GM23338 (cell line): ENCODE measurements at regions not wholly inside any gene's neighbourhood (a gene's known extent, or its start where the extent isn't known, plus 50 kb on each side); places are given as distances from the start of the nearest gene placed in this dataset.
"Not testable (repeated sequence)": the region's sequence is repeated elsewhere in the genome, so short reads cannot be mapped to it uniquely, and the experiment has no call there.

Experiments
- EZH2phosphoT487 ChIP-seq: fragments of 200-600 bp; sonication (generic); IDR thresholded peaks from one replicate; pipeline ENCODE4 v1.8.1; 2018; ENCODE audit warnings: antibody characterized with exemption; ENCODE audit not compliant: unreplicated experiment
- JUNB ChIP-seq: IDR thresholded peaks from one replicate; pipeline ENCODE4 v1.6.1; 2016; ENCODE audit warnings: antibody characterized with exemption; ENCODE audit not compliant: unreplicated experiment
- POLR2AphosphoS5 ChIP-seq: IDR thresholded peaks from 2 replicates; pipeline ENCODE4 v1.6.1; 2016; ENCODE audit warnings: antibody characterized with exemption, low read depth
- TF ChIP-seq, protein P1 (sequence below): IDR thresholded peaks from one replicate; pipeline ENCODE4 v1.6.1; 2018; ENCODE audit warnings: antibody characterized with exemption; ENCODE audit not compliant: unreplicated experiment
- TF ChIP-seq, protein P2 (sequence below), 2 experiments: fragments of 200-600 bp in 1 of 2; sonication (generic) in 1 of 2; conservative IDR thresholded peaks; 2 replicates each; pipeline versions ENCODE4 v1.5.1 to v1.6.1; 2016 to 2017; ENCODE audit warnings: antibody characterized with exemption in 2 of 2, low read depth in 2 of 2, mild to moderate bottlenecking in 2 of 2, moderate library complexity in 1 of 2

DNA sequence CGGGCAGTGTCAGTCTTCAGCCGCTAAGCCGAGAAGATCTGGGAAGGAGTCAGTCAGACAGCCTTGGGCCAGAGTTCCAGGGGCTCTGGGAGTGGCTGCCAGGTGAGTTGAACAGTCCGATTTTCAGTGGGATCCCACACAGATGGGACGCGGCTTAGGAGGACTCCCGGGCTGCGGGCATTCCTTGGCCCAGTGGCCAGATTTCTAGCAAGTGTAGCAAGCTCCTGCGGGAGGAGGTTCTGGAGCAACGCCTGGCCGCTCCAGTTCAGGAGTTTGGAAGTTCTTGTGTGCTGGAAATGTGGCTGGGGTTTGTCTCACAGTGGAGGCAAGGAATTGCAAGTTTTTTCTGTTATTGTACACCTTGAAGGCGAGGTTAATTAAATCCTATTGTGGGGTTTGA, 414.0 kb upstream of the EPHA7 start:
- TF ChIP-seq, protein P1, sequence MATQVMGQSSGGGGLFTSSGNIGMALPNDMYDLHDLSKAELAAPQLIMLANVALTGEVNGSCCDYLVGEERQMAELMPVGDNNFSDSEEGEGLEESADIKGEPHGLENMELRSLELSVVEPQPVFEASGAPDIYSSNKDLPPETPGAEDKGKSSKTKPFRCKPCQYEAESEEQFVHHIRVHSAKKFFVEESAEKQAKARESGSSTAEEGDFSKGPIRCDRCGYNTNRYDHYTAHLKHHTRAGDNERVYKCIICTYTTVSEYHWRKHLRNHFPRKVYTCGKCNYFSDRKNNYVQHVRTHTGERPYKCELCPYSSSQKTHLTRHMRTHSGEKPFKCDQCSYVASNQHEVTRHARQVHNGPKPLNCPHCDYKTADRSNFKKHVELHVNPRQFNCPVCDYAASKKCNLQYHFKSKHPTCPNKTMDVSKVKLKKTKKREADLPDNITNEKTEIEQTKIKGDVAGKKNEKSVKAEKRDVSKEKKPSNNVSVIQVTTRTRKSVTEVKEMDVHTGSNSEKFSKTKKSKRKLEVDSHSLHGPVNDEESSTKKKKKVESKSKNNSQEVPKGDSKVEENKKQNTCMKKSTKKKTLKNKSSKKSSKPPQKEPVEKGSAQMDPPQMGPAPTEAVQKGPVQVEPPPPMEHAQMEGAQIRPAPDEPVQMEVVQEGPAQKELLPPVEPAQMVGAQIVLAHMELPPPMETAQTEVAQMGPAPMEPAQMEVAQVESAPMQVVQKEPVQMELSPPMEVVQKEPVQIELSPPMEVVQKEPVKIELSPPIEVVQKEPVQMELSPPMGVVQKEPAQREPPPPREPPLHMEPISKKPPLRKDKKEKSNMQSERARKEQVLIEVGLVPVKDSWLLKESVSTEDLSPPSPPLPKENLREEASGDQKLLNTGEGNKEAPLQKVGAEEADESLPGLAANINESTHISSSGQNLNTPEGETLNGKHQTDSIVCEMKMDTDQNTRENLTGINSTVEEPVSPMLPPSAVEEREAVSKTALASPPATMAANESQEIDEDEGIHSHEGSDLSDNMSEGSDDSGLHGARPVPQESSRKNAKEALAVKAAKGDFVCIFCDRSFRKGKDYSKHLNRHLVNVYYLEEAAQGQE: not testable (repeated sequence)
- TF ChIP-seq, protein P2, sequence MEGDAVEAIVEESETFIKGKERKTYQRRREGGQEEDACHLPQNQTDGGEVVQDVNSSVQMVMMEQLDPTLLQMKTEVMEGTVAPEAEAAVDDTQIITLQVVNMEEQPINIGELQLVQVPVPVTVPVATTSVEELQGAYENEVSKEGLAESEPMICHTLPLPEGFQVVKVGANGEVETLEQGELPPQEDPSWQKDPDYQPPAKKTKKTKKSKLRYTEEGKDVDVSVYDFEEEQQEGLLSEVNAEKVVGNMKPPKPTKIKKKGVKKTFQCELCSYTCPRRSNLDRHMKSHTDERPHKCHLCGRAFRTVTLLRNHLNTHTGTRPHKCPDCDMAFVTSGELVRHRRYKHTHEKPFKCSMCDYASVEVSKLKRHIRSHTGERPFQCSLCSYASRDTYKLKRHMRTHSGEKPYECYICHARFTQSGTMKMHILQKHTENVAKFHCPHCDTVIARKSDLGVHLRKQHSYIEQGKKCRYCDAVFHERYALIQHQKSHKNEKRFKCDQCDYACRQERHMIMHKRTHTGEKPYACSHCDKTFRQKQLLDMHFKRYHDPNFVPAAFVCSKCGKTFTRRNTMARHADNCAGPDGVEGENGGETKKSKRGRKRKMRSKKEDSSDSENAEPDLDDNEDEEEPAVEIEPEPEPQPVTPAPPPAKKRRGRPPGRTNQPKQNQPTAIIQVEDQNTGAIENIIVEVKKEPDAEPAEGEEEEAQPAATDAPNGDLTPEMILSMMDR (conservative IDR thresholded peaks at IDR 0.05; ENCODE audit: low read depth in 2 of 2): not testable (repeated sequence)
- TF ChIP-seq JUNB, POLR2AphosphoS5, EZH2phosphoT487: not testable (repeated sequence)
